WTC11 (cell line): ENCODE measurements at regions not wholly inside any gene's neighbourhood (a gene's known extent, or its start where the extent isn't known, plus 50 kb on each side); places are given as distances from the start of the nearest gene placed in this dataset.

Experiments used
- CREM ChIP-seq: sonication (generic); formaldehyde crosslinking; IDR thresholded peaks from 2 replicates; pipeline ENCODE4 v1.8.1; 2022; ENCODE audit warnings: mild to moderate bottlenecking, missing genetic modification reagents, moderate library complexity
- CTCF ChIP-seq: fragments of 200-600 bp; IDR thresholded peaks from 2 replicates; pipeline ENCODE4 v1.8.0; 2022; ENCODE audit warnings: antibody characterized with exemption
- IRF1 ChIP-seq: sonication (generic); formaldehyde crosslinking; IDR thresholded peaks from 2 replicates; pipeline ENCODE4 v1.8.0; 2023; ENCODE audit warnings: missing genetic modification reagents
- IRF2 ChIP-seq: sonication (generic); formaldehyde crosslinking; IDR thresholded peaks from 2 replicates; pipeline ENCODE4 v1.8.0; 2022; ENCODE audit warnings: low read depth, missing genetic modification reagents, borderline replicate concordance
- NFATC4 ChIP-seq: fragments of 250-450 bp; sonication (Bioruptor Pico); IDR thresholded peaks from 2 replicates; pipeline ENCODE4 v1.9.0; 2021; ENCODE audit warnings: mild to moderate bottlenecking
- RELA ChIP-seq: sonication (generic); formaldehyde crosslinking; IDR thresholded peaks from 2 replicates; pipeline ENCODE4 v1.8.1; 2022; ENCODE audit warnings: missing genetic modification reagents, mild to moderate bottlenecking, borderline replicate concordance
- STAT6 ChIP-seq: sonication (generic); formaldehyde crosslinking; conservative IDR thresholded peaks from 2 replicates; pipeline ENCODE4 v1.8.1; 2023; ENCODE audit warnings: mild to moderate bottlenecking, low read depth, missing genetic modification reagents, moderate library complexity
- ZBTB21 ChIP-seq: sonication (generic); formaldehyde crosslinking; IDR thresholded peaks from 2 replicates; pipeline ENCODE4 v1.8.1; 2023; ENCODE audit warnings: mild to moderate bottlenecking, missing genetic modification reagents, borderline replicate concordance
- ZBTB43 ChIP-seq: sonication (generic); formaldehyde crosslinking; IDR thresholded peaks from 2 replicates; pipeline ENCODE4 v1.8.1; 2023; ENCODE audit warnings: mild to moderate bottlenecking, missing genetic modification reagents
- ZNF219 ChIP-seq: sonication (generic); formaldehyde crosslinking; IDR thresholded peaks from 2 replicates; pipeline ENCODE4 v1.8.0; 2023; ENCODE audit warnings: missing genetic modification reagents, mild to moderate bottlenecking, borderline replicate concordance
- ZNF671 ChIP-seq: fragments of 250-450 bp; sonication (Bioruptor Pico); IDR thresholded peaks from 2 replicates; pipeline ENCODE4 v1.8.0; 2021; ENCODE audit warnings: mild to moderate bottlenecking

- no peak for TF ChIP-seq CTCF
- no peak for TF ChIP-seq ZNF219
- no peak for TF ChIP-seq STAT6 (CRISPR knock-in tag)
- no peak for TF ChIP-seq CREM (CRISPR knock-in tag)
- no peak for TF ChIP-seq NFATC4 (CRISPR knock-in tag)
- no peak for TF ChIP-seq ZNF671
- TF ChIP-seq IRF1 (CRISPR knock-in tag) = no peak
- no peak for TF ChIP-seq ZBTB21 (CRISPR knock-in tag)
- no peak for TF ChIP-seq IRF2 (CRISPR knock-in tag)
- no peak for TF ChIP-seq RELA (CRISPR knock-in tag)
- TF ChIP-seq ZBTB43 = no peak
Observed at GRCh38 chr21:16563795-16564194, 834.0 kb downstream of the USP25 start.
